T47D (cell line): ENCODE measurements at regions not wholly inside any gene's neighbourhood (a gene's known extent, or its start where the extent isn't known, plus 50 kb on each side); places are given as distances from the start of the nearest gene placed in this dataset.

Experiments used
- DNase-seq, 2 experiments: peaks; one replicate each; pipeline versions ENCODE4 v3.0.0 to v3.0.0-alpha.2; 2011 to 2012; ENCODE audit warnings: low read depth in 1 of 2, low spot score in 1 of 2
- JUND ChIP-seq: IDR thresholded peaks from 2 replicates; pipeline ENCODE4 v1.6.1; 2012; ENCODE audit warnings: low read depth
- in situ Hi-C: cut with HindIII; loops from 2 replicates; pipeline ENCODE4 v1.10.0; 2016; ENCODE audit warnings: low sequenced_read_pairs, low pct_unique_long_range_greater_than_20kb

DNA sequence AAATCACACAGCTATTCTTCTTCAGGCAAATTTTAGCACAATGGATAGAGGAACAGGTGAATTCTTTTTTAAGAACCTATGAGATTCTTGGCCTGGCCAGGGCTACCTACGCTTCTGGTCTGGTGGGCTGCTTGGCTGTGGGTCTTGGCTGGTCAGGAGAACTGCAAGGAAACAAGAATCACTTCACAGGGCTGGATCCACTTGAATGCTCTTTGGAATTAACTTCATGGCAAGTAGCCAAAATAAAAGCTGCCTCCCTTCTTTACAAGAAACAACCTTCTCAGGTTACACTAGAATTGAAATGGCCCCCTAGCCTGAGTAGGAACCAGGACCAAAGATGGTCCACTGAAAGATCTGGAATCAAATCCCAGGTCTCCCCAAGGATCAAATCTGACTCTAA, 519.1 kb downstream of the IQCM start:
- TF ChIP-seq JUND, result no peak
- peak in 1 of 2 experiments; percentile 6 for DNase-seq
- in situ Hi-C loops, result no loop called here

DNA sequence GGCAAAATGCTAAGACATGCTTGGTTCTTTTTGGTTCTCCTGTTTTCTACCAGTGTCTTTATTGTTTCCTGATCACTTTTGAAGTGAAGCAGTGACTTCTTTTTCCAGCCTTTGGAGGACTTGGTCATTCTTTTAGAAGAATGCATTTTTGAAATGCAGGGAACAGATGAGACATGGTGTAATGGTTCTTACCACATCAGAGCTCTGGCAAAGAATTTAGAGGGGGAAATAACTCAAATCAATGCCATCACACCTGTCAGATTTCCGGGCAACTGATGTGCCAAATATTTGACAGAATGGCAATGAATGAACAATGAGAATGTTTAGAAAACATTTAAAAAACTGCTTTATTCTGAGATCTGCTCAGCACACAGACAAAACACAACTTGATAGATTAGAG, 519.6 kb downstream of the IQCM start:
- no peak for TF ChIP-seq JUND

DNA sequence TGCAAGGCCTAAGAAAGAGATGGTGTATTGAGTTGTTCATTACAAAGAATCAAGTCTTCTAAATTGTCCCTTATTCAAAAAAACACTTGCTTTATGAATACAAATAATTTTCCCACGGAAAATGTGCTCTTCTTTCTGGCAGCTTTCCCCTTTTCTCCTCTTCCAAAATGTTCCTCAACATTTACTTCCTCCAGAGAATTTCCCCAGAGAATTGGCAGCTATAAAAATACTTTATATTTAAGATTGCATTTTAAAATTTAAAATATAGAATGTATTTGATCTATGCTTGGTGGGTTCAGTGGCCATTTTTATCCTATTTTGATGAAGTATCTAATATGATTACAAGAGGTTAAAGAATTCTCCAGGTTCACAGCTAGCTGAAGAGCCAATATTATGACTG, 521.0 kb downstream of the IQCM start:
- in situ Hi-C loops, result no loop called here
- no peak for DNase-seq
- no peak for TF ChIP-seq JUND

More for the DNA sequence above, 519.6 kb downstream of the IQCM start:
- DNase-seq, result no peak
- in situ Hi-C loops, result no loop called here

DNA sequence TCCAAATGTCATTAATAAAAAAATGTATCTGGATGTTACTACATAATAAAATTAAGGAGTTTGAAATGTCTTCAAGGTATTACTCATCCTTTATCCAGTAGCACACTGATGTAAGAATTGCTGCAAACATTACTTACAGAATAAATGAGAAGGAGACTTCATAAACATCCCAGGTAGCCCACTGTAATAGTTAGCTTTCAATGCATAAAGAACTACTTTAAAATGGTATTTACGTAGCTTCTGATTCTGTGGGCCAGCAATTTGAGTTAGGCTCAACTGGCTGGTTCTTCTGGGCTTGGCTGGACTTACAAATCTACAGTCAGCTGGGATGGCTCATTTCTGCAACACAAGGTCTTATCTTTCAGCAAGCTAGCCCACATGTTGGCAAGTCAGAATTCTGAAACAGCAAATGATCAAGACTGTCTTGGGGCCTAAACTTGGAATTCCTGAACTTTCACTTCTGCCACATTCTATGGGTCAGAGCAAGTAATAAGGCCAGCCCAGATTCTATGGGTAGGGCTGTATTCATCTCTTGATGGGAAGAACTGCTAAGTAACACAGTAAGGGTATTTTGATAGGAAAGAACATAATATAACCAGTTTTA, 522.5 kb downstream of the IQCM start:
- DNase-seq, result no peak
- no peak for TF ChIP-seq JUND
- in situ Hi-C loops, result no loop called here

DNA sequence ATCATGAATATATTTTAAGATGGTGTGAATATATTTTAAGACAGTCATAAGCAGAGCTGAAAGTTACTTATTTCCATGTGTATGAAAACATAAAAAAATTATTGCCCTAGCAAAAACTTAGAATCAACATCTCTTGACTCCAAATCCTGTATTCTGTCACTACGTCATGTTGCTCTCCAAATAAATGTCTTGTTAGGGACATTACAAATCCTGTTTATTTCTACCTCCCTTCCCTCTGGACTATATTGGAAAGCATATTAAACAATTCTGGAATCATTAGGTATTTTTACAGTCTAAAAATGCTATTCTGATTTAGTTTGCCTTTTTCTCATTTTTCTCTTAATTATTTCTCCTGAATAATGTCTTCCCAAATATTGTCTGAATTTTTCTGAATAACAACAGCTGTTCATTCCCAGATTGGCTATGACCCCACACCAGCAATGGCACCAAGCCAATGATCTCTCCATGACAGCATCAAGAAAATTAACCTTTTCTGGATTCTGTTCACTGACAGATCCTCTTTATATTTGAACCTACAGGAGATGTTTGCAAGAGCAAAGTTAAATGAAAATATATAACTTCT, 523.1 kb downstream of the IQCM start:
- in situ Hi-C loops, result no loop called here
- no peak for TF ChIP-seq JUND
- no peak for DNase-seq

DNA sequence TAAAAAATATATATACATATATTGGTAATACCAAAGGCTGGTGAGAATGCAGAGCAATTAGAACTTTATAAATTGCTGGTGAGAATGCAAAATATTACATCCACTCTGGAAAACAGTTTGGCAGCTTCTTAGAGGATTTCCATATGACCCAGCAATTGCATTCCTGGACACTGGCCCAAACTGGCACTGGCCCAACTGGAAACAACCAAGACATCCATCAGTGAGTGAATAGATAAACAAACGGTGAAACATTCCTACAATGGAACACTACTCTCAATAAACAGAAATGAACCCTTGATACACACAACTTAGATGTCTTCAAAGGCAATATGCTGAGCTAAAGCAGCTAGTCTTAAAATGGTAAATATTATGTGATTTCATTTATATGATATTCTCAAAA, 524.2 kb downstream of the IQCM start:
- in situ Hi-C loops, result no loop called here
- peak in 1 of 2 experiments; percentile 72 for DNase-seq
- no peak for TF ChIP-seq JUND

- no peak for DNase-seq
- in situ Hi-C loops, result no loop called here
- no peak for TF ChIP-seq JUND
Measured at GRCh38 chr4:149280806-149281205, 534.8 kb downstream of the IQCM start.

- TF ChIP-seq JUND, result no peak
- in situ Hi-C loops, result no loop called here
- DNase-seq, result no peak
Measured at GRCh38 chr4:149279776-149280175, 535.9 kb downstream of the IQCM start.

DNA sequence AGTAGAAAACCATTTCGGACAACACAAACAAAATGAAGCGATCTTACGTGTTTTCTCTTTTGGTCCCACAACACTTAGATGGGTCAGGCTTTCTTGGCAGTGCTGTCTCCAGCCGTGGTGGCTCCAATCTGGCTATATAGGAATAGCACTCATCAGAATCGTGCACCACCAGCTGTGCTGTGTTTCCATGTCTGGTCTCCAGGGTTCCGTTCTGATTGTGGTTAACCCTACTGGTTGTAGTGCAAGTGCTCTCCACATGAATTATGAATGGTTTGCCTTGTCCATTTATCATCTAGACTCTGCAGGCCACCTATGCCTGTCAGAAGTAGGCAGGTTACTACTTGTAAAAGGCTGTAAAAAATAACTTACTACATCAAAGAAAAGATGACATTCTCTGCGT, 536.3 kb downstream of the IQCM start:
- in situ Hi-C loops, result no loop called here
- no peak for DNase-seq
- no peak for TF ChIP-seq JUND

DNA sequence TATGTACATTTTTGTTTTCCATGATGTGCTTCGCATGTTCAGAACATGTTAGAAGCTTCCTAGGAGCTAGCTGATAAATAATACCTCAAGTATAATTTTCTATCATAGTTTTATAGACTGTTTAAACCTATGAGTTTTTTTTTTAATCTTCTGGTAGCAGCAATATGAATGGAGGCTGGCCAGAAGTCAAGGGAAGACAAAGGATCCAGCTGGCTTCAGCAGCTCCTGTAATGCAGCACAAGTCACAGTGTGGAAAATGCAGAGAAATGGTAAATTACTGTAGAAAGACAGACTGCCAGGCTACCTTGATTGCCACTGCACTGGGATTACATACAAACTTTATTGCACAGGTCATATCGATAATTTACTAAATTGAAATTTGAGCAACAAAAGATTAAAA, 537.9 kb downstream of the IQCM start:
- DNase-seq, result no peak
- TF ChIP-seq JUND, result no peak
- in situ Hi-C loops, result no loop called here

DNA sequence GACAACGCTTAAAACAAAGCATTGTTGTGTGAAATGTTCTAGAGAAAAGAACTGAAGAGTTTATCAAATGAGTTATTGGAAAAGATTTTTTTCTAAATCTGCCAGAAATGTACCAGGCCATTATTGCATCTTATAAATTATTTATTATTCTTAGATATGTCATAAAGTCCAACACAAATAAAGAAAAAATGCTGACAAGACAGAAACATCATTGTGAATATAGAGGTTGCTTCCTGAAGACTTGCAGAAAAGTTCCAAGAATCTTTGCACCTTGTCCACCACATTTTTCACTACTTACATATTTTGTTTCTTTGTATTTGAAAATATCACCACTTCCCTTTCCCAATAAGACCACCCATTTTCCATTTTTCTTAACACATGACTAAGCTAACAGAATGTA, 545.8 kb downstream of the IQCM start:
- in situ Hi-C loops, result no loop called here
- no peak for TF ChIP-seq JUND
- no peak for DNase-seq

DNA sequence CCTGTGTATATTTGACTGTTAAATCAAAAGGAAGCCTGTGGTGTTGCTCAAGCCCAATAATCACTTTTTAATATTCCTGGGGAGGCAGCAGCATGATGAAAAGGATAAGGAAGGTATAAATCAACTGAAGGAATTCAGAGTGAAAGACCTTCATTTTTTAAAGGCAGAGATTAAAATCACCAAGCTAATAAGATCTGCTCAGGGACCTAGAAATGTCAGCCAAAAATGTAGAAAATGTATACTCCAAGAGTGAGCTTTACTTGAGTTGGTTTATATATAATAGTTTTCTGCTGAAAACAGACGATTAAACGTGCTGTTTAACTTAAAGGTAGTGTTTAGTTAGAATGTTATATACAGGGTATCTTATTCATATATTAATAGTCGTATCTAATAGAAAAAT, 549.3 kb downstream of the IQCM start:
- DNase-seq, result no peak
- TF ChIP-seq JUND, result no peak
- in situ Hi-C loops, result no loop called here

DNA sequence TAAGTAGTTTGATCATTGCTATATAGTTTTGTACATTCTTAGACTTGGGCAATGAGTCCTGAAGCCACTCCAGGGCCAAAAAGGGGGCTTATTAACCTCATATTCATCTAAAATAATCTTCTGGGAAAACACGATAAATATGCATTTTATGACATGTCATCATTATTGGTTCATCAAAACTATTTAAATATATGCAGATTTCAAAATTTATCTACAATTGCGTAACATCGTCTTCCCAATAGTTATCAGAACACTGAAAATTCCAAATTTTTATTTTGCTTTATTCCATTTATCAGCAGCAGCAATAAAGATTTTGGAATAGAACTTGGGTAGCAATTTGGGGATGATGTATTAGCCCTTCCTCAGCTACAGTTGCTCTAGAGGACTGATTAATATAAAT, 550.0 kb downstream of the IQCM start:
- no peak for DNase-seq
- TF ChIP-seq JUND, result no peak
- in situ Hi-C loops, result no loop called here
